HL-60/S4 (cell line): ENCODE measurements at regions not wholly inside any gene's neighbourhood (a gene's known extent, or its start where the extent isn't known, plus 50 kb on each side); places are given as distances from the start of the nearest gene placed in this dataset.

Experiments used
- in situ Hi-C: fragments of 300-500 bp; cut with MboI; formaldehyde crosslinking; loops from 2 replicates; pipeline ENCODE4 v1.14.3; 2022; ENCODE audit warnings: low sequenced_read_pairs

DNA sequence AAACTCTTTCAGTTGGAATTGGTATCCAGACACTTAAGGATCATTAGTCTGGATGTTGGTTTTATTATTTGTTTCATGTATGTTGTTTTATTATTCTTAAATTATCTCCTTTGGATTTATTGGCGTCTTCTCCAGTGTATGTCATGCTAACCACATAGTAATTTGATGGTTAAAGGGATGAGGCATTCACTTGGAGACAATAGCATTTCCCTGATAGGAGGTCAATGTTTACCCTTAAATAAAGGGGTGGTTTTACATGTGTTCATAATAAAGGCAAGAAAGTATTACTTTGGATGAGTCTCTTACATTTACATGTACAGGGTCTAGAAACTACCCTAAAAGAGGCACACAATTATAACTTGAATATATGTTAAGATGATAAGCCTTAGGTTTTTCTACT is 51.2 kb upstream of the RNF144B start:
- in situ Hi-C loops, result loop anchor here (25.0 kb wide), 1 partner anchor 176 kb away; no protein-coding TSS in a partner anchor

- in situ Hi-C loops, result loop anchor here (25.0 kb wide), 1 partner anchor 178 kb away; no protein-coding TSS in a partner anchor
These were observed 52.9 kb upstream of the RNF144B start for GRCh38 chr6:18334251-18334650.

DNA sequence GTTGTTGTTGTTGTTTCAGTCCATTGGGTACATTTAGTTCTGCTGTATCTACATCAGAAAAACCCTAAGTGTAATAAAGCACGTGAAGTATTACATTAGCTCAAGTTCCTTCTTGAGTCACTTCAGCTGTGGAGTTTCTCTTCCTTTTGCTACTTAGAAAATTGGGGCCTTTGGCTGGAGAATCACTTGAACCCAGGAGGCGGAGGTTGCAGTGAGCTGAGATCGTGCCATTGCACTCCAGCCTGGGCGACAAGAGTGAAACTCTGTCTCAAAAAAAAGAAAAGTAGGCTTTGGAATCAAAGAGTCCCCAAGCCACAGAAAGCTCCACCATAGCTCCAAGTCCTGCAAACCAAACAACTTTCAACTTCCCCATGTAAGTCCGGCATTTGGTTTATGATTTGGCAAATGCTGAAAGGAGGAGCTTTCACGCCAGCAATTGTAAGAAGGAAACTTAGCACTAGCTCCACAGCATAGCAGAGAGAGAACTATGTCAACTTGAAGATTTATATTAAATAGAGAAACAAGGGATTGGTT is 56.5 kb upstream of the RNF144B start:
- in situ Hi-C loops, result loop anchor here (25.0 kb wide), 1 partner anchor 182 kb away; no protein-coding TSS in a partner anchor

- in situ Hi-C loops, result loop anchor here (25.0 kb wide), 1 partner anchor 183 kb away; no protein-coding TSS in a partner anchor
These were observed 57.4 kb upstream of the RNF144B start for GRCh38 chr6:18329776-18330175.

DNA sequence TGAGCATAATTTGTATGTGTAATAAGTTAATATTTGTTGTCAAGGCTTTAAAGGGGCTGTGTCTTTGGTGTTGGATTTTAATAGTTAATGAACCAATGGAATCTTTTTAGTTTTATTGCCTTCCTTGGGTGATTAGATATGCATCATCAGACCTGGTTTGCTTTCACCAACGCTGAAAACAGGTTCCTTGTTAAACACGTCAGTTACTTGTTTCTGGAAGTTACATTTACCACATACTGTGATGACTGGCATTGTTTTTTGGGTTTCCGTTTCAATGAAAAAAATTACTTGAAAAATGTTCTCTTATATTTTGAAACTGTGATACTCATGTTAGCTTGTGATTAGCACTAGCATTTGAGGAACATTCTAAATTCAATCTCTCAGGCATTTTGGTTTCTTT is 58.6 kb upstream of the RNF144B start:
- in situ Hi-C loops, result loop anchor here (25.0 kb wide), 1 partner anchor 184 kb away; no protein-coding TSS in a partner anchor

- in situ Hi-C loops, result loop anchor here (25.0 kb wide), 1 partner anchor 184 kb away; no protein-coding TSS in a partner anchor
These were observed 59.1 kb upstream of the RNF144B start for GRCh38 chr6:18328070-18328469.

- in situ Hi-C loops, result loop anchor here (25.0 kb wide), 1 partner anchor 185 kb away; no protein-coding TSS in a partner anchor
These were observed 59.5 kb upstream of the RNF144B start for GRCh38 chr6:18327626-18328025.

DNA sequence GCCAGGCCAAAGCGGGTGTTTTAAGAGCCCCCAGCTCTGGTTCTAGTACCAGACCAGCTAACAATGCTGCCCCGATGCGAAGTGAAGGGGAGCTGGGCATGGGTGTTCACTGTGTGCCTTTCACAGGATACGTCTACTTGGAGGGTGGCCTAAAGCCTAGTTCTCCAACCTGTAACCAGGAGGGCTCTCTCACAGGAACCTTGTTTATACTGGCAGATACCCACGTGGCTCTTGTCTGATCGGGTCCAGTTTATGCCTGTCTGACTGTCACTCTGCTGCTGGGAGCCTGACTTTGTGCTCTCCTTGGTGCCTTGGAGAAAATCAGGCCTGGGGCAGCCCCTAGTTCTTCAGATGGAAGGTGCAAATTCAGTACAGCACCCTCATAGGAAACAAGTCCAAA is 60.2 kb upstream of the RNF144B start:
- in situ Hi-C loops, result loop anchor here (25.0 kb wide), 1 partner anchor 185 kb away; no protein-coding TSS in a partner anchor

DNA sequence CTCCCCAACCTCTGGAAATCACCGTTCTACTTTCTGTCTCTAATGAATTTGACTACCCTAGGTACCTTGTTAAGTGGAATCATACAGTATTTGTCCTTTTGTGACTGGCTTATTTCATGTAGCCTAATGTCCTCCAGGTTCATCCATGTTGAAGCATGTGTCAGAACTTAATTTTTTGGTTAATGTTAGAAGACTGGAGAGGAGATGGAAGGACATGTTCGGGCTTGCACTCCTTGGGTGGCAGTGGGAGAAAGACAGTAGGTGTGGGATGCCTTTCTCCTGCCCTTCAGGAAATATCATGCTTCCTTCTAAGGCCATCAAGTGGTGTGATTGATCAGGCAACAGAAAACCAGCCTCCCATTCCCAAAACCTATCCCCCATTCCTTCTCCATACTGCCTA is 61.1 kb upstream of the RNF144B start:
- in situ Hi-C loops, result loop anchor here (25.0 kb wide), 1 partner anchor 186 kb away; no protein-coding TSS in a partner anchor

DNA sequence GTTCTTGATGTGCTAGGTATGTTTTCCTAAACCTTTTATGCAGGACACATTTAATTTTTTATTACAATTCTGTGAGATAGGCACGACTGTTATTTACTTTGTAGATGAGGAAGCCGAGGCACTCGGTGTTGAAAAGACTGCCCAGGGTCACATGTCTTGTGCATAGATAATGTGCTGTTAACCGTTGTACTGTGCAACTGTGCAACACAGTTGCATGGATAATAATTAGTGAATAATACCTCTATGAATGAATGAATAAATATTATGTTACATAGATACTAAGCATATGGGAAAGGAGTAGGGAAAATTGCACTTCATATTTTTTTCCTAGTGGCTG is 60.3 kb upstream of the DEK start:
- in situ Hi-C loops, result loop anchor here (25.0 kb wide), 1 partner anchor 188 kb away; no protein-coding TSS in a partner anchor

DNA sequence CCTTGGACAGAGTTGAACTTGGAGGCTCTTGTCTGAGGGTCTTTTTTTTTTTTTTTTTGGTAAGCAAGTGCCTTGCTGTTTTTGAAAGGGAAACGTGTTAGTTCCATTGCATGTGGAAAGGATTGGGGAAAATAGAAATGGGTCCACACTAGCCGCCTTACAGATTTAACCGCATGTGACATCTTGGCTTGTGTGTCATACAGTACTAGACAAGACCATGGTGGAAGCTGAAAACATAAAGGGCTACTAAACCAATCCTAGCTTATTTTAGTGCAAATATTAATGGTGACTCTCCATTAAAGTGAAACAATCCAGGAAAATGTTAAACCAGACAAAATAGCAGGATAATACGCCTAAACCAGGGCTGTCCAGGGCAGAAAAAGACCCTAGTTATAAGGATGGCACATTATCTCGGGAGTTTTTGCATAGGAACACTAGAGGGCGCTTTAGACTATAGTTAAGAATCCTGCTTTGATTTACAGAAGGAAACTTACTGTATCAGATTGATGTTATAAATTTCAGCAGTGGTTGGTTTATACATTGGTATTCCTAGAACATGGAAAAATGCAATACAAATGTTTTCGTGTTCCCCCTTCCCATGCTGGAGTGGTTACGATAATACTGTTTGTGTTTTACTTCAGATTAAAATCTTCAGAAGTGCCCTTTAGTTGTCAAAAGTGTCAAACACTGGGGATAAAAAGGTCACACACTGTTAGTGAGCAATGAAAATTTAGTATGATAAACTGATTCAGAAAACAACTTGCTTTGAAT is 59.8 kb upstream of the DEK start:
- in situ Hi-C loops, result no loop called here

DNA sequence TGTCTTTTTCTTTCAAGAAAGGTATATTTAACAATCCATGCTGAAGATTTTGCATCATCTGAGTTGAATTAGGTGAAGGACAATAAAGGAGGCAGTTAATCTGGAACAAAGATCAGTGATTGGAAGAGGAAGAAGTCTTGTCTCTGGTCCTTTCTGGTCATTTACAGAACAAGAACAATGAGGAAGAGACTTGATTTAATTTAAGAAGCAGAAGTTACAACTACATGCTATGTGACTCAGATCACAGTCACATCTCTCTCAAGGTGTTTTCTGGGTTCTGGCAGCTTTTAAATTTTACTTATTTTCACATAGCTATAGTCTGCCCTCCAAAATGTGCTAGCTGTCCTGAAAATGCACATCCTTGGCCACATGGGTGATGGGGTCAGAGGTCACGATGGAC is 53.5 kb upstream of the DEK start:
- in situ Hi-C loops, result no loop called here

- in situ Hi-C loops, result no loop called here
These were observed 50.1 kb upstream of the DEK start for GRCh38 chr6:18314317-18314997.
